HUES6 (cell line): ENCODE measurements at regions not wholly inside any gene's neighbourhood (a gene's known extent, or its start where the extent isn't known, plus 50 kb on each side); places are given as distances from the start of the nearest gene placed in this dataset.

Experiments used
- H3K27ac ChIP-seq: 2 replicates; pipeline ENCODE4 v1.7.0; 2013; ENCODE audit warnings: low read depth, mild to moderate bottlenecking, low read length, inconsistent platforms
- H3K27me3 ChIP-seq: 2 replicates; pipeline ENCODE4 v1.6.1; 2013; ENCODE audit warnings: low read length; ENCODE audit not compliant: control insufficient read depth, insufficient read depth
- H3K36me3 ChIP-seq: 2 replicates; pipeline ENCODE4 v1.6.1; 2013; ENCODE audit warnings: low read length; ENCODE audit not compliant: control insufficient read depth, insufficient read depth
- H3K4me1 ChIP-seq: 2 replicates; pipeline ENCODE4 v1.6.1; 2013; ENCODE audit warnings: low read length; ENCODE audit not compliant: control insufficient read depth, insufficient read depth
- H3K4me3 ChIP-seq: 2 replicates; pipeline ENCODE4 v1.5.1; 2013; ENCODE audit warnings: low read depth, low read length
- H3K9ac ChIP-seq: one replicate; pipeline ENCODE4 v1.6.1; 2013; ENCODE audit warnings: mild to moderate bottlenecking, low read length
- H3K9me3 ChIP-seq: 2 replicates; pipeline ENCODE4 v1.6.1; 2013; ENCODE audit warnings: low read depth, low read length; ENCODE audit not compliant: control insufficient read depth, insufficient read depth

DNA sequence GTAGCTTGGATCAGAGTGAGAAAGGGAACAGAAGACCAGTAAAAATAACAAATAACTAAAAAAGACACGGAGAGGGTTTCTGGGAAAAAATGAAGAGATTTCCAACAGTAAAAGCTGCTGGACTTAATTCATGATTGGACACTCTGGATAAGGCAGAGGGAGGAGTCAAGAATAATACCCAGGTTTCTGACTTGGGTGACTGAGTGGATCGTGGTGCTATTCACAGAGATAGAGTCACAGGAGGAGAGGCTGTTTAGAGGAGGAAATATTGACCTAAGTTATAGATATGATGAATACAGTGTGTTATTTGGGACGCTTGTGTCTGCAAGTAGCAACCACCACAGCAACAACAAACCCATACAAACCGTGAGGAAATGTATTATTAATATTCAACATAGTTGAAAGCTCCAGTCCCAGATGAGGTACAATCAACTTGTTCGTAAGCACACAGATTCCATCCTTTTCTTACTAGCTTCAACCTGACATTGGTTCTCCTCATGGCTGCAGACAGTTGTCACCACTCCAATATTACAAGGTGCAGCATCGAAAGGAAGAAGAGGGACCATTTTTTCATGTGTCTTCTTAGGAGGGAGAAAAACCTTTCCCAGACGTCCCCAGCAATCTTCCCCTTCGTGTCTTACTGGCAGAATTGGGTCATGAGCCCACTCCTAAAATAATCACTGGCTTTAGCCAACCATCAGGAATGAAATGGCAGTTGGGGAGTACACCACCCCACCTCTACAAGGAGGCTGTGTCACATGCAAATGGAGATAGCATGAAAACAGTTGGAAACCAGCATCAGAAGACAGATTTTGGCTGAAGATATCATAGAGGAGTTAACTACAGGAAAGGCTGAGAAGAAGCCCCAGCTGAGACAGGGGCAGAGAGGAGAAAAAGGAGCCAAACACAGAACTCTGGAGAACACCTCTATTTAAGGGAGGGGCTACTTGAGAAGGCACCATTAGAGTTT is 387.8 kb downstream of the SHQ1 start:
- Histone ChIP-seq H3K4me1 (no peaks in the 10 kb centered on the region; the same call in 1 of the 2 replicates), H3K9ac (no peak overlapping the region), H3K27me3 (no peaks in the 10 kb centered on the region), H3K4me3 (no peak overlapping the region), H3K36me3 (no peaks in the 10 kb centered on the region), H3K9me3 (no peaks in the 10 kb centered on the region), H3K27ac (no peak overlapping the region)

DNA sequence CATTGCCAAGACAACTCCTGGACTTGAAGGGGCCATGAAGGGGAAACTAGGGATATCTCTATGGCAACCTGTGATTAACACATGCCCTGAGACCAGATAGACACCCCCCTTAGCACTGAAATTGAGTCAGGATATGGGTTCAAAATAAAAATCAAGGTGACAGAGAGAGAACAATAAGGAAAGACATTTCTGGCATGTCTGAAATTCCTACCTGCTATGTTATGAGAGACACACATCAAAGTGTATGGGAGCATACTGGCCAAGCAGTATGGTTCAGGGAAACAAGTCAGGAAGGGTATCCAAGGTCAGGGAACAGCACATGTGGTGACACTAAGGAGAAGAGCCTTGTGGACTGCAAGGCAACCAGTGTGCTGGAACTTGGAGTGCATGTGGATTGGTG is 388.7 kb downstream of the SHQ1 start:
- H3K36me3 ChIP-seq, result no peaks in the 10 kb centered on the region
- no peaks in the 10 kb centered on the region; the same call in 1 of the 2 replicates for H3K4me1 ChIP-seq
- H3K9ac ChIP-seq, result no peak overlapping the region
- H3K27ac ChIP-seq, result no peak overlapping the region
- no peaks in the 10 kb centered on the region for H3K9me3 ChIP-seq
- H3K27me3 ChIP-seq, result no peaks in the 10 kb centered on the region
- no peak overlapping the region for H3K4me3 ChIP-seq

DNA sequence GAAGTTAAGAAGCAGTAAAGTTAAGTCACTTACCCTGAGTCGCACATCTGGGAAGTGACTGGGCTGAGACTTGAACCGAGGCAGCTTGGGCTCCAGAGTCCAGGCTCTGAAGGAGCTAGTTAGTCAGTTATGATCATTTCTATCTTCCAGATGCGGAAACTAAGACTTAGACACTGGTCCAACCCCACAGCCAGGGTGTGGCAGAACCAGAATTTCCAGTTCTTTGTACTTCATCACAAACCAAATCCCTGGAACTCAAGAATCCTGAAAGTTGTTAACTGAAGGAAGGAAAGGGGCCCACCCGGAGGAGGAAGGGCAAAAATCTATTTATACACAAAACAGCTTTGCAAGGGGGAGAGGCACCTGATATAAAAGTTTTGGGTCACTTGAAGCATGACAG is 389.9 kb downstream of the SHQ1 start:
- Histone ChIP-seq H3K9ac (no peak overlapping the region), H3K4me3 (no peak overlapping the region), H3K36me3 (no peaks in the 10 kb centered on the region), H3K27me3 (no peaks in the 10 kb centered on the region), H3K4me1 (no peaks in the 10 kb centered on the region; the same call in 1 of the 2 replicates), H3K27ac (no peak overlapping the region), H3K9me3 (no peaks in the 10 kb centered on the region)

DNA sequence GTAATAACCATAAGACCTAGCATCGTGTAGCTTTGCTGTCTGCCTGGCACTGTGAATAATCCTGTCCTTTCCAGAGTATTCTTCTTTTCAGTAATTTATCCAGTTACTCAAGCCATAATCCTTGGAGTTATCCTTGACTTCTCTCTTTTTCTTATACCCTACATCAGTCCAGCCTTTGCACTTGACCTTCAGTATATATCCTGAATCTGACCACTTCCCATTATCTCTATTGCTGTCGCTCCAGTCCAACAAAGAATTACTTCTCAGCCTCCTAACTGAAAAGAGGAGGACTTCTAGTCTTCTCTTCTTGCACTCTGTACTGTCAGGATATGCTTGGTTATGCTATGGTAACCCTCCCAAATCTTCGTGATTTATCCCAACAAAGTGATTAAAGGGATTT is 393.8 kb downstream of the SHQ1 start:
- Histone ChIP-seq H3K9me3 (no peaks in the 10 kb centered on the region), H3K27ac (no peak overlapping the region), H3K4me1 (peaks cover 9% of the 10 kb centered on the region), H3K36me3 (no peaks in the 10 kb centered on the region), H3K27me3 (no peaks in the 10 kb centered on the region), H3K9ac (no peak overlapping the region), H3K4me3 (no peak overlapping the region)

DNA sequence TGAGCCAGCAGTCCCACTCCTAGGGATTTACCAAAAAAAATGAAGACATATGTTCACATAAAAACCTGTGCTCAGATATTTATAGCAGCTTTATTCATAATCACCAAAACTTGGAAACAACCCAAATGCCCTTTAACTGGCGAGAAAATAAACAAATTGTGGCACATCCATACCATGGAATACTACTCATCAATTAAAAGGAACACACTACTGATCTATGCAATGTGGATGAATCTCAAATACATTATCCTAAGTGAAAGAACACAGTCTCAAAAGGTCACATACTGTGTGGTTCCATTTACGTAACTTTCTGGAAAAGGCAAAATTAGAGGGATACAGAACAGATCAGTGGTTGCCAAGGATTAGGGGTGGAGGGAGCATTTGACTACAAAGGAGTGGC is 394.5 kb downstream of the SHQ1 start:
- Histone ChIP-seq H3K27me3 (no peaks in the 10 kb centered on the region), H3K4me3 (no peak overlapping the region), H3K9ac (no peak overlapping the region), H3K36me3 (no peaks in the 10 kb centered on the region), H3K9me3 (no peaks in the 10 kb centered on the region), H3K27ac (no peak overlapping the region), H3K4me1 (peaks cover 9% of the 10 kb centered on the region)

DNA sequence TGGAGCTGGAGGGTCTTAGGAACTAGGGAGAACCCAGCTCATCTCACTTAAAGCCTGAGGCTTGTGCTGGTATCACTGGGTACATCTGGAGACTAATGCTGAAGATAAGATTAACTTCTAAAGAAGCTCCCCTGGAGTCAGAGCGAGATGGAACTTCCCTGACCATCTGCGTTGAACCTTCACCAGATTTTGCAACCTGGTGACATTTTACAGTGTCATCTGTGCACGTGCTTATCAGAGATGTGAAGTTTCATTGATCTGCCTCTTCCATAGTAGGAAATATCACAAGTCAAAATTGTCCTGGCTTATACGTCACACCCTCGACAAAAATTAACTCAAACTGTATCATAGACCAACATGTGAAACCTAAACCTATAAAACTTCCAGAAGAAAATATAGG is 395.5 kb downstream of the SHQ1 start:
- Histone ChIP-seq H3K4me3 (no peak overlapping the region), H3K27ac (no peak overlapping the region), H3K9me3 (no peaks in the 10 kb centered on the region), H3K36me3 (no peaks in the 10 kb centered on the region), H3K9ac (no peak overlapping the region), H3K4me1 (peaks cover 18% of the 10 kb centered on the region), H3K27me3 (peaks cover 8% of the 10 kb centered on the region)

DNA sequence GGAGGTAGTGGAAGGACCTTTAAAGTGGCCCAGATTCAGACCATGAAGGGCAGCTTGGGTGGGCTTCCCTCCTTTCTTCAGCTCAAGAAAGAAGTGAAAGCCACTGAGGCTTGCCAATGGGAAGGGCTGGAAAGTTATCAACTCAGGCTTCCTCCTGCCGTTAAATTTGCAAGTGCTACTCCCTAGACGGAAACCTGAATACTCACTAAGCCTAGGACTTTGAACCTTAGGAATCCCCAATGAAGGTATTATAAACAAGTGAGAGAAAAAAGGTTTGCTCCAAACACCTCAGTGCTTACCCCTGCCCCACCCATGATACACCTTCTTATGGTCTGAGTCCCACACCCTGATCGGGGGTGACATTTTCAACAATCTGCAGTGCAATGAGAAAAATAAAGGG is 396.4 kb downstream of the SHQ1 start:
- H3K9ac ChIP-seq, result no peak overlapping the region
- H3K4me1 ChIP-seq, result peaks cover 19% of the 10 kb centered on the region
- H3K4me3 ChIP-seq, result no peak overlapping the region
- H3K36me3 ChIP-seq, result no peaks in the 10 kb centered on the region
- H3K27me3 ChIP-seq, result peaks cover 12% of the 10 kb centered on the region
- no peaks in the 10 kb centered on the region for H3K9me3 ChIP-seq
- no peak overlapping the region for H3K27ac ChIP-seq

DNA sequence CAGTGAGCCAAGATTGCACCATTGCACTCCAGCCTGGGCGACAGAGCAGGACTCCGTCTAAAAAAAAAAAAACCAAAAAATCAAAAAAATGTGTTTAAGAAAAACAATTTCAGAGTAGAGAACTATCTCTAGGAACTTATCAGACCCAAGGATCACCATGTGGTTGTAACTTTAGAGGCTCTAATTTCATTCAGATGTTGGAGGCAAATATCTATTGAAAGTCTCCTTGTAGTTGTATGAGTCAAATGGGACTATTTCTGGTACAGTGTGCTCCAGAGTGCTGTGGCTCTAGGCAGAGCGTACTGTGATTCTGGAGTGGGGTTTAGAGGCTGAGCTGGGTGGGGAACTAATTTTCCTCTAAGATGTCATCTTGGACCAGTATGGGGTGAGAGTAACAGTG is 398.7 kb downstream of the SHQ1 start:
- Histone ChIP-seq H3K9me3 (no peaks in the 10 kb centered on the region), H3K9ac (no peak overlapping the region), H3K27me3 (peaks cover 12% of the 10 kb centered on the region), H3K4me3 (no peak overlapping the region), H3K27ac (no peak overlapping the region), H3K4me1 (peaks cover 22% of the 10 kb centered on the region), H3K36me3 (no peaks in the 10 kb centered on the region)

DNA sequence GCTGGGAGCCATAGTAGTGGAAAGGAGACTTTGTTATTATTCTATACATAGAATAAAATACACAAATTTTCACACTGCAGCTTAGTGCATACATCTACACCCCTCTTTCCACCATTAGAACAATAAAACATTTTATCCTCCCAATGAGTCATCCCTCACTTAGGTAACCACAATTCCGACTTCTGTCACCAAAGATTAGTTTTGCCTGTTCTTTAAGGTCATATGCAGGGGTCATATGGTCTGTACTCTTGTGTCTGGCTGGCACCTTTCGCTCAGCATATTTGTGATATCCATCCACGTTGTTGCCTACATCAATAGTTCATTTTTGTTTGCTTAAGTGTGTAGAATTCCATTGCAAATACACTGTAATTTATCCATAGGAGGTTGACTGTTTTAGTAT is 399.4 kb downstream of the SHQ1 start:
- Histone ChIP-seq H3K27me3 (peaks cover 12% of the 10 kb centered on the region), H3K27ac (no peak overlapping the region), H3K9ac (no peak overlapping the region), H3K36me3 (no peaks in the 10 kb centered on the region), H3K4me3 (no peak overlapping the region), H3K9me3 (no peaks in the 10 kb centered on the region), H3K4me1 (peaks cover 25% of the 10 kb centered on the region)

DNA sequence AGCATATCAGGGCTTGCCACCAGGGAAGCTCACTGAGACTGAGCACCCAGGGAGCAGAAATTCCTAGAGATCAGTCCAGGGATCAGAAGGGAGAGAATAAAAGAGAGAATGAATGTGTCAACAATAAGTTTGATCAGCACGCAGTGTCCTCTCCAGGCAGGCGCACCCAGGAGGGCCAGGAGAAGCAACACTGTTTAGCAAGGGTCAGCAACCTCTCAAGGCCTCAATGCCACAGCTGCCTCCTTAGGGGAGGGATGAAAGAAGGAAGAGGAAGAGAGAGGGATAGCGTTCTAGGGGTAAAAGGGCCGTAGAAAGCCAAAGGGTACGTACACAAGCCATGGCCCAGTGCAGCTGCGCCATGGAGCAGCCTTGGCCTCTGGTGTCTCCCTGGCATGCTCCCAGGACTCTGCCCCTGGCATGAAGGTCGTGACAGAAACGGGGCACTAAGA is 399.8 kb downstream of the SHQ1 start:
- H3K9me3 ChIP-seq, result no peaks in the 10 kb centered on the region
- H3K27me3 ChIP-seq, result peaks cover 12% of the 10 kb centered on the region
- peaks cover 28% of the 10 kb centered on the region for H3K4me1 ChIP-seq
- H3K4me3 ChIP-seq, result no peak overlapping the region
- no peak overlapping the region for H3K9ac ChIP-seq
- no peaks in the 10 kb centered on the region for H3K36me3 ChIP-seq
- no peak overlapping the region for H3K27ac ChIP-seq

DNA sequence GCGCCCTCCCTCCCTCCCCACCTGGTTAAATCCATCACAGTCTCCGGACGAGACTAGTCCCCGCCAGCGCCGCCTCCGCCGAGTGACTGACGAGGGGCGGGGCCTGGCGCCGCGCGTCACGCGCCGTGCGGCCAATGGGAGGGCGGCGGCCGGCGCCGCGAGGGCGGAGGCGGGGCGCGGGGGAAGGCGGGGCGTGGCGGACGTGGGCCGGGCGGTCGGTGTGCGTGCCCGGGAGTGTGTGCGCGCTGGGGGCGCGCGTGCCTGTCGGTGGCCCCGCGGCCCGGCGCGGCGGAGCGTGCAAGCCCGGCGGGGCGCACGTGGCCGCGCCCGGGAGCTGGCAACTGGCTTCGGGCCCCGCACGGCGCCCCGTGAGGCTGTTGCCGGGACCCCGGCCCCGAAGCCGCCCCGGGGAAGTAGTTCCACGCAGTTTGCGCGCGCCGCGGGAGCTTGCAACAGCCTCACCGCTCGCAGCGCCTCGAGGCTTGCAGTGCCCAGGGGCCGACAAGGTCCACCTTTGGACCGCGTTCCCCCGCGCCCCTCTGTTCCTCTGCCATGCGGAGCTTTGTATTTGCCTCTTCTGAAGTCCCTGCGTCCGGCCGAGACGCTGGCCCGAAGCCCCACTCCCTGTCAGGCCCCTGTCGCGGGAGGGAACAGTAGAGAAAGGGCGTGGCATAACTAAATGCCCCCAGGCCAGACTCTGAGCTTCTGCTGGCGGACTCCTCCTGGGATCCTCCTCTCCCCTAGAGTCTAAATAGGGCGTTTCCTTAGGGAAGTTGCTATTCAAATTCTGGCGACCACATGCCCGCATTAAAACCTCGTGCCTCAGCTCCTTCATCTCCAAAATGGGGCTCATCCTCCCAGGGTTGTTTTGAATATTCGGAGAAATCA is 400.9 kb downstream of the SHQ1 start:
- Histone ChIP-seq H3K9ac (peak overlapping the region; percentile 85), H3K27me3 (peaks cover 12% of the 10 kb centered on the region), H3K36me3 (no peaks in the 10 kb centered on the region; the same call in 1 of the 2 replicates), H3K4me1 (peaks cover 36% of the 10 kb centered on the region), H3K4me3 (peak overlapping the region; percentile 96), H3K9me3 (no peaks in the 10 kb centered on the region), H3K27ac (peak overlapping the region; percentile 86; the same call in 1 of the 2 replicates)
